GM12878 (cell line): ENCODE measurements at regions not wholly inside any gene's neighbourhood (a gene's known extent, or its start where the extent isn't known, plus 50 kb on each side); places are given as distances from the start of the nearest gene placed in this dataset.

Experiments used
- ATAC-seq: fragments of 200-7000 bp; cut with Tn5 transposase; 3 replicates; pipeline ENCODE4 v1.9.1; 2020; ENCODE audit warnings: mild to moderate bottlenecking, moderate library complexity
- BruUV-seq: library from RNA; stranded (reverse); fragments of 400-500 nt; replicated peaks from 2 replicates; lab custom pipeline; 2021; lab: Mats Ljungman, UMichigan
- CTCF ChIA-PET: fragments of 300-600 bp; sonication (Branson Sonifier 250); formaldehyde crosslinking; extraction: SDS; loops from one replicate; lab custom pipeline; 2021; ENCODE audit warnings: inconsistent platforms; lab: Yijun Ruan, JAX
- POLR2A ChIA-PET: fragments of 350-600 bp; formaldehyde crosslinking; extraction: SDS; loops from one replicate; lab custom pipeline; 2021; ENCODE audit warnings: inconsistent platforms; lab: Charles Lee
- RAD21 ChIA-PET: fragments of 300-600 bp; sonication (Branson Sonifier 250); formaldehyde crosslinking; loops from one replicate; lab custom pipeline; 2023; ENCODE audit warnings: antibody characterized with exemption; ENCODE audit not compliant: unreplicated experiment; lab: Charles Lee
- SMC1A ChIA-PET: fragments of 300-600 bp; sonication (Branson Sonifier 250); formaldehyde crosslinking; loops from one replicate; lab custom pipeline; 2023; ENCODE audit not compliant: unreplicated experiment, uncharacterized antibody; lab: Charles Lee
- DNase-seq: peaks from one replicate; pipeline ENCODE4 v3.0.0-alpha.2; 2011; ENCODE audit warnings: low read depth, low spot score
- FAIRE-seq: peaks from 3 replicates; lab custom pipeline; 2011; peaks lifted over from hg19 to GRCh38; lab: Jason Lieb, UNC
- H2AFZ ChIP-seq: 2 replicates; pipeline ENCODE4 v1.6.0; 2011; ENCODE audit warnings: low read depth, low read length, control low read depth; ENCODE audit not compliant: control insufficient read depth
- H3K27ac ChIP-seq: 2 replicates; pipeline ENCODE4 v1.5.1; 2011; ENCODE audit warnings: control low read depth; ENCODE audit not compliant: control insufficient read depth, insufficient read depth
- H3K27me3 ChIP-seq, 2 experiments: replicated peaks in 1 of 2; 2 replicates each; pipeline versions ENCODE4 v1.6.0 to v1.6.1; 2011; ENCODE audit warnings: low read length in 1 of 2; ENCODE audit not compliant: control insufficient read depth in 2 of 2, insufficient read depth in 2 of 2
- H3K36me3 ChIP-seq, 2 experiments: 2 replicates each; pipeline ENCODE4 v1.5.1; 2011; ENCODE audit warnings: low read length in 1 of 2; ENCODE audit not compliant: control insufficient read depth in 2 of 2, insufficient read depth in 2 of 2
- H3K4me1 ChIP-seq: 2 replicates; pipeline ENCODE4 v1.6.1; 2011; ENCODE audit warnings: mild to moderate bottlenecking, low read length, moderate library complexity, mixed read lengths; ENCODE audit not compliant: control insufficient read depth, insufficient read depth
- H3K4me2 ChIP-seq: 2 replicates; pipeline ENCODE4 v1.6.0; 2011; ENCODE audit warnings: control low read depth; ENCODE audit not compliant: control insufficient read depth, insufficient read depth
- H3K4me3 ChIP-seq: fragments of 200-600 bp; sonication (generic); 2 replicates; pipeline ENCODE4 v1.5.1; 2016
- H3K79me2 ChIP-seq: 2 replicates; pipeline ENCODE4 v1.6.0; 2011; ENCODE audit warnings: low read length; ENCODE audit not compliant: control insufficient read depth, insufficient read depth
- H3K9ac ChIP-seq: 2 replicates; pipeline ENCODE4 v1.8.0; 2011; ENCODE audit warnings: low read length, control low read depth, mixed read lengths; ENCODE audit not compliant: control insufficient read depth, insufficient read depth
- H3K9me3 ChIP-seq: replicated peaks from 3 replicates; pipeline ENCODE4 v1.5.1; 2011; ENCODE audit warnings: mild to moderate bottlenecking, low read length; ENCODE audit not compliant: control insufficient read depth, insufficient read depth
- H4K20me1 ChIP-seq: 2 replicates; pipeline ENCODE4 v1.6.0; 2011; ENCODE audit not compliant: control insufficient read depth, insufficient read depth
- CBX3 ChIP-seq: fragments of 200-600 bp; sonication (generic); IDR thresholded peaks from 2 replicates; pipeline ENCODE4 v1.6.1; 2016; ENCODE audit warnings: low read depth, borderline replicate concordance
- FOXM1 ChIP-seq: IDR thresholded peaks from 2 replicates; pipeline ENCODE4 v1.6.1; 2012; ENCODE audit warnings: low read depth, mild to moderate bottlenecking, inconsistent platforms, low read length, moderate library complexity
- HDGF ChIP-seq: fragments of 450-650 bp; IDR thresholded peaks from 2 replicates; pipeline ENCODE4 v1.6.1; 2016; ENCODE audit warnings: antibody characterized with exemption
- NFXL1 ChIP-seq: fragments of 450-650 bp; IDR thresholded peaks from 2 replicates; pipeline ENCODE4 v1.6.1; 2017; ENCODE audit warnings: antibody characterized with exemption, mild to moderate bottlenecking, borderline replicate concordance
- PAX8 ChIP-seq: fragments of 450-650 bp; IDR thresholded peaks from 2 replicates; pipeline ENCODE4 v1.6.1; 2017; ENCODE audit warnings: mild to moderate bottlenecking, moderate library complexity
- SREBF2 ChIP-seq: IDR thresholded peaks from 2 replicates; pipeline ENCODE4 v1.6.1; 2012; ENCODE audit warnings: mild to moderate bottlenecking, low read length
- ZNF217 ChIP-seq: fragments of 450-650 bp; IDR thresholded peaks from 2 replicates; pipeline ENCODE4 v1.6.1; 2017; ENCODE audit warnings: antibody characterized with exemption, mild to moderate bottlenecking
- WGBS: methylation state at CpG from one replicate; pipeline ENCODE4 v1.1.6; 2016; ENCODE audit warnings: low lambda C conversion rate; ENCODE audit not compliant: insufficient replicate concordance, insufficient coverage; ENCODE audit errors: missing lambda C conversion rate; 5-methylcytosine and 5-hydroxymethylcytosine counted together
- in situ Hi-C: fragments of 300-500 bp; cut with MboI; formaldehyde crosslinking; loops from 9 replicates; pipeline ENCODE4 v1.14.3; 2018; ENCODE audit warnings: mixed read lengths
- intact Hi-C: fragments of 100-400 bp; cut with micrococcal nuclease; formaldehyde crosslinking; loops from one replicate; pipeline ENCODE4 v1.14.2; 2022; ENCODE audit not compliant: unreplicated experiment
- TF ChIP-seq, protein P1 (sequence below): IDR thresholded peaks from 2 replicates; pipeline ENCODE4 v1.6.1; 2012; ENCODE audit warnings: mild to moderate bottlenecking, low read depth, low read length
- TF ChIP-seq, protein P2 (sequence below): fragments of 450-650 bp; IDR thresholded peaks from 2 replicates; pipeline ENCODE4 v1.6.1; 2017; ENCODE audit warnings: mild to moderate bottlenecking, moderate library complexity
- TF ChIP-seq, protein P3 (sequence below): IDR thresholded peaks from 2 replicates; pipeline ENCODE4 v1.6.1; 2011; ENCODE audit warnings: borderline replicate concordance, low read depth, mild to moderate bottlenecking, moderate library complexity, low read length; ENCODE audit not compliant: insufficient read depth, poor library complexity, severe bottlenecking

DNA sequence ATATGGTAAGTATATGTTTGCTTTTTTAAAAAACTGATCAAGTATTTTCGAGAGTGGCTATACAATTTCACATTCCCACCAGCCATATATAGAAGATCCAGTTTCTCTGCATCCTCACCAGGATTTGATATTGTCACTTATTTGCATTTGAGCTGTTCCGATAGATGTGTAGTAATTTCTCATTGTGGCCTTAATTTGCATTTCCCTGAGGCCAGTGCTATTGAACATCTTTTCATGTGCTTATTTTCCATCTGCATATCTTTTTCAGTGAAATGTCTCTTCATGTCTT lies 72.9 kb upstream of the VASH1 start:
- BruUV-seq, result no TSS peak
- no peak for ATAC-seq
- in situ Hi-C loops, result no loop called here

More for the DNA sequence above, 72.9 kb upstream of the VASH1 start:
- no peak overlapping the region for H3K4me3 ChIP-seq
- no peaks in the 10 kb centered on the region for H3K36me3 ChIP-seq
- DNase-seq (no peak), FAIRE-seq (no peak)
- H3K4me1 ChIP-seq, result no peaks in the 10 kb centered on the region
- no peak overlapping the region for H3K27ac ChIP-seq
- intact Hi-C loops, result no loop called here
- 2% methylated on average over 2 of the region's 2 CpGs for WGBS
- ChIA-PET CTCF (interaction anchor here (2.3 kb wide), 1 partner anchor 23 kb away, joined by 5 read pairs; no protein-coding TSS in a partner anchor), POLR2A (no interaction called here), SMC1A (no interaction called here), RAD21 (no interaction called here)
- H3K79me2 ChIP-seq, result no peaks in the 10 kb centered on the region
- H4K20me1 ChIP-seq, result no peaks in the 10 kb centered on the region
- H3K27me3 ChIP-seq, result no peaks in the 10 kb centered on the region; a peak in 1 of 4 replicates
- H3K9me3 ChIP-seq, result peaks cover 3% of the 10 kb centered on the region; the same call in 1 of the 3 replicates
- TF ChIP-seq, protein P1, sequence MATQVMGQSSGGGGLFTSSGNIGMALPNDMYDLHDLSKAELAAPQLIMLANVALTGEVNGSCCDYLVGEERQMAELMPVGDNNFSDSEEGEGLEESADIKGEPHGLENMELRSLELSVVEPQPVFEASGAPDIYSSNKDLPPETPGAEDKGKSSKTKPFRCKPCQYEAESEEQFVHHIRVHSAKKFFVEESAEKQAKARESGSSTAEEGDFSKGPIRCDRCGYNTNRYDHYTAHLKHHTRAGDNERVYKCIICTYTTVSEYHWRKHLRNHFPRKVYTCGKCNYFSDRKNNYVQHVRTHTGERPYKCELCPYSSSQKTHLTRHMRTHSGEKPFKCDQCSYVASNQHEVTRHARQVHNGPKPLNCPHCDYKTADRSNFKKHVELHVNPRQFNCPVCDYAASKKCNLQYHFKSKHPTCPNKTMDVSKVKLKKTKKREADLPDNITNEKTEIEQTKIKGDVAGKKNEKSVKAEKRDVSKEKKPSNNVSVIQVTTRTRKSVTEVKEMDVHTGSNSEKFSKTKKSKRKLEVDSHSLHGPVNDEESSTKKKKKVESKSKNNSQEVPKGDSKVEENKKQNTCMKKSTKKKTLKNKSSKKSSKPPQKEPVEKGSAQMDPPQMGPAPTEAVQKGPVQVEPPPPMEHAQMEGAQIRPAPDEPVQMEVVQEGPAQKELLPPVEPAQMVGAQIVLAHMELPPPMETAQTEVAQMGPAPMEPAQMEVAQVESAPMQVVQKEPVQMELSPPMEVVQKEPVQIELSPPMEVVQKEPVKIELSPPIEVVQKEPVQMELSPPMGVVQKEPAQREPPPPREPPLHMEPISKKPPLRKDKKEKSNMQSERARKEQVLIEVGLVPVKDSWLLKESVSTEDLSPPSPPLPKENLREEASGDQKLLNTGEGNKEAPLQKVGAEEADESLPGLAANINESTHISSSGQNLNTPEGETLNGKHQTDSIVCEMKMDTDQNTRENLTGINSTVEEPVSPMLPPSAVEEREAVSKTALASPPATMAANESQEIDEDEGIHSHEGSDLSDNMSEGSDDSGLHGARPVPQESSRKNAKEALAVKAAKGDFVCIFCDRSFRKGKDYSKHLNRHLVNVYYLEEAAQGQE, result no peak
- TF ChIP-seq, protein P2, sequence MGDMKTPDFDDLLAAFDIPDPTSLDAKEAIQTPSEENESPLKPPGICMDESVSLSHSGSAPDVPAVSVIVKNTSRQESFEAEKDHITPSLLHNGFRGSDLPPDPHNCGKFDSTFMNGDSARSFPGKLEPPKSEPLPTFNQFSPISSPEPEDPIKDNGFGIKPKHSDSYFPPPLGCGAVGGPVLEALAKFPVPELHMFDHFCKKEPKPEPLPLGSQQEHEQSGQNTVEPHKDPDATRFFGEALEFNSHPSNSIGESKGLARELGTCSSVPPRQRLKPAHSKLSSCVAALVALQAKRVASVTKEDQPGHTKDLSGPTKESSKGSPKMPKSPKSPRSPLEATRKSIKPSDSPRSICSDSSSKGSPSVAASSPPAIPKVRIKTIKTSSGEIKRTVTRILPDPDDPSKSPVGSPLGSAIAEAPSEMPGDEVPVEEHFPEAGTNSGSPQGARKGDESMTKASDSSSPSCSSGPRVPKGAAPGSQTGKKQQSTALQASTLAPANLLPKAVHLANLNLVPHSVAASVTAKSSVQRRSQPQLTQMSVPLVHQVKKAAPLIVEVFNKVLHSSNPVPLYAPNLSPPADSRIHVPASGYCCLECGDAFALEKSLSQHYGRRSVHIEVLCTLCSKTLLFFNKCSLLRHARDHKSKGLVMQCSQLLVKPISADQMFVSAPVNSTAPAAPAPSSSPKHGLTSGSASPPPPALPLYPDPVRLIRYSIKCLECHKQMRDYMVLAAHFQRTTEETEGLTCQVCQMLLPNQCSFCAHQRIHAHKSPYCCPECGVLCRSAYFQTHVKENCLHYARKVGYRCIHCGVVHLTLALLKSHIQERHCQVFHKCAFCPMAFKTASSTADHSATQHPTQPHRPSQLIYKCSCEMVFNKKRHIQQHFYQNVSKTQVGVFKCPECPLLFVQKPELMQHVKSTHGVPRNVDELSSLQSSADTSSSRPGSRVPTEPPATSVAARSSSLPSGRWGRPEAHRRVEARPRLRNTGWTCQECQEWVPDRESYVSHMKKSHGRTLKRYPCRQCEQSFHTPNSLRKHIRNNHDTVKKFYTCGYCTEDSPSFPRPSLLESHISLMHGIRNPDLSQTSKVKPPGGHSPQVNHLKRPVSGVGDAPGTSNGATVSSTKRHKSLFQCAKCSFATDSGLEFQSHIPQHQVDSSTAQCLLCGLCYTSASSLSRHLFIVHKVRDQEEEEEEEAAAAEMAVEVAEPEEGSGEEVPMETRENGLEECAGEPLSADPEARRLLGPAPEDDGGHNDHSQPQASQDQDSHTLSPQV, result no peak
- TF ChIP-seq ZNF217 (no peak), NFXL1 (no peak), PAX8 (no peak), CBX3 (no peak), HDGF (no peak), SREBF2 (no peak), FOXM1 (no peak)
- TF ChIP-seq, protein P3, sequence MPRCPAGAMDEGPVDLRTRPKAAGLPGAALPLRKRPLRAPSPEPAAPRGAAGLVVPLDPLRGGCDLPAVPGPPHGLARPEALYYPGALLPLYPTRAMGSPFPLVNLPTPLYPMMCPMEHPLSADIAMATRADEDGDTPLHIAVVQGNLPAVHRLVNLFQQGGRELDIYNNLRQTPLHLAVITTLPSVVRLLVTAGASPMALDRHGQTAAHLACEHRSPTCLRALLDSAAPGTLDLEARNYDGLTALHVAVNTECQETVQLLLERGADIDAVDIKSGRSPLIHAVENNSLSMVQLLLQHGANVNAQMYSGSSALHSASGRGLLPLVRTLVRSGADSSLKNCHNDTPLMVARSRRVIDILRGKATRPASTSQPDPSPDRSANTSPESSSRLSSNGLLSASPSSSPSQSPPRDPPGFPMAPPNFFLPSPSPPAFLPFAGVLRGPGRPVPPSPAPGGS, result no peak
- no peak overlapping the region for H2AFZ ChIP-seq
- no peak overlapping the region for H3K4me2 ChIP-seq
- H3K9ac ChIP-seq, result no peak overlapping the region
